ENCODE measurements at regions not wholly inside any gene's neighbourhood (a gene's known extent, or its start where the extent isn't known, plus 50 kb on each side); places are given as distances from the start of the nearest gene placed in this dataset.

GRCh38 chr6:10278746-10279145, 136.1 kb downstream of the TFAP2A start:
- Histone ChIP-seq H3K4me1 (ENCODE audit: insufficient read depth) (no peaks in the 10 kb centered on the region), H3K27ac (ENCODE audit: low read depth) (no peak overlapping the region), H3K36me3 (ENCODE audit: insufficient read depth) (no peaks in the 10 kb centered on the region), H3K4me3 (ENCODE audit: low read depth, low read length) (no peak overlapping the region)
- no peak for DNase-seq (ENCODE audit: extremely low spot score)

DNA sequence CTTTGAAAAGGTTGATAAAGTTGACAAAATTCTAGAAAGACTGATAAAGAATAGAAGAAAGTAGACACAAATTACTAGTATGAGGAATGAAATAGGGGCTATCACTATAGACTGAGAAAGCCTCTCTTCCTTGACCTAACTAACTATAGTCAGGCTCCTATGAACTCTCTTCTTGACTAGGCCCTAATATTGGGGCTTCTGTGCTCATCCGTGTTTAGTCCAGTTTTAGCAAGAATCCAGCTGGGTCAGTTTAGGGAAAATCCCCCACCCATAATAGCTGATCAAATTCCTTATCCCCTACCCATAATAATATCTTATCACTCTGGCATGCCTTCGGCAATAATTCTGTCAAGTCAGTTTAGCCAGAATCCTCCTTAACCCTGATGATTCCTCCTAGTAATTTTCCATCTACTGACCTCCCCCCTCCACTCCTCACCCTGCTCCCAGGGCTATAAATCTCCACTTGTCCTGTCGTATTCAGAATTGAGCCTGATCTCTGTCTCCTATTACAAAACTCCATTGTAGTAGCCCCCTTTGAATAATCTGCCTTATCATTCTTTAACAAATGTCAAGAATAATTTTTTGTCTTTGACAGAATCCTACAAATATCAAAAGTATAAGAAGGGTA, 138.1 kb downstream of the TFAP2A start:
- WGBS: 32% methylated on average over 3 of the region's 3 CpGs
- no peak overlapping the region for H3K27ac ChIP-seq (ENCODE audit: low read depth)
- DNase-seq (ENCODE audit: extremely low spot score): no peak
- H3K4me1 ChIP-seq (ENCODE audit: insufficient read depth): no peaks in the 10 kb centered on the region
- no peak overlapping the region for H3K4me3 ChIP-seq (ENCODE audit: low read depth, low read length)
- H3K36me3 ChIP-seq (ENCODE audit: insufficient read depth): no peaks in the 10 kb centered on the region

DNA sequence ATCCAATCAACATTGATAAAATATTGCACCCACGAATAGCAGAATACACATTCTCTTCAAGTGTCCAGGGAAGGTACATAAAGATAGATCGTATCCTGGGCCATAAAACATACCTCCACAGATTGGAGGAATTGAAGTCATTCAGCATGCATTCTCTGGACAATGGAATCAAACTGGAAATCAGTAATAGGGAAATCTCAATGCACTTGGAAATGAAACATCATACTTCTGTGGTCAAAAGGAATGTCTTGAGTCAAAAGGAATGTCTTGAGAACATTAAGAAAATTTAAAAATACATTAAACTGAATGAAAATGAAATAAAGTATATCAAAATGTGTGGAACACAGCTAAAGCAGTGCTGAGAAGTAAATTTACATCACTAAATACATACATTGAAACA, 138.8 kb downstream of the TFAP2A start:
- WGBS: 58% methylated on average over 2 of the region's 2 CpGs
- no peak overlapping the region for H3K27ac ChIP-seq (ENCODE audit: low read depth)
- H3K36me3 ChIP-seq (ENCODE audit: insufficient read depth): no peaks in the 10 kb centered on the region
- DNase-seq (ENCODE audit: extremely low spot score): no peak
- no peak overlapping the region for H3K4me3 ChIP-seq (ENCODE audit: low read depth, low read length)
- no peaks in the 10 kb centered on the region for H3K4me1 ChIP-seq (ENCODE audit: insufficient read depth)

- WGBS: 84% methylated on average over 2 of the region's 2 CpGs
Measured at GRCh38 chr6:10272591-10272990, 142.3 kb downstream of the TFAP2A start.

GRCh38 chr6:10271982-10272381, 142.9 kb downstream of the TFAP2A start:
- WGBS: 78% methylated on average over 1 of the region's 1 CpG
- Histone ChIP-seq H3K27ac (ENCODE audit: low read depth) (no peak overlapping the region), H3K36me3 (ENCODE audit: insufficient read depth) (no peaks in the 10 kb centered on the region), H3K4me1 (ENCODE audit: insufficient read depth) (no peaks in the 10 kb centered on the region), H3K4me3 (ENCODE audit: low read depth, low read length) (no peak overlapping the region)
- DNase-seq (ENCODE audit: extremely low spot score): no peak

More at GRCh38 chr6:10272591-10272990, 142.3 kb downstream of the TFAP2A start:
- no peak for DNase-seq (ENCODE audit: extremely low spot score)
- Histone ChIP-seq H3K36me3 (ENCODE audit: insufficient read depth) (no peaks in the 10 kb centered on the region), H3K4me1 (ENCODE audit: insufficient read depth) (no peaks in the 10 kb centered on the region), H3K27ac (ENCODE audit: low read depth) (no peak overlapping the region), H3K4me3 (ENCODE audit: low read depth, low read length) (no peak overlapping the region)

- WGBS: 75% methylated on average over 6 of the region's 6 CpGs
- H3K27ac ChIP-seq (ENCODE audit: low read depth): no peak overlapping the region
- no peaks in the 10 kb centered on the region for H3K4me1 ChIP-seq (ENCODE audit: insufficient read depth)
Measured at GRCh38 chr6:10269814-10270472, 144.9 kb downstream of the TFAP2A start.

DNA sequence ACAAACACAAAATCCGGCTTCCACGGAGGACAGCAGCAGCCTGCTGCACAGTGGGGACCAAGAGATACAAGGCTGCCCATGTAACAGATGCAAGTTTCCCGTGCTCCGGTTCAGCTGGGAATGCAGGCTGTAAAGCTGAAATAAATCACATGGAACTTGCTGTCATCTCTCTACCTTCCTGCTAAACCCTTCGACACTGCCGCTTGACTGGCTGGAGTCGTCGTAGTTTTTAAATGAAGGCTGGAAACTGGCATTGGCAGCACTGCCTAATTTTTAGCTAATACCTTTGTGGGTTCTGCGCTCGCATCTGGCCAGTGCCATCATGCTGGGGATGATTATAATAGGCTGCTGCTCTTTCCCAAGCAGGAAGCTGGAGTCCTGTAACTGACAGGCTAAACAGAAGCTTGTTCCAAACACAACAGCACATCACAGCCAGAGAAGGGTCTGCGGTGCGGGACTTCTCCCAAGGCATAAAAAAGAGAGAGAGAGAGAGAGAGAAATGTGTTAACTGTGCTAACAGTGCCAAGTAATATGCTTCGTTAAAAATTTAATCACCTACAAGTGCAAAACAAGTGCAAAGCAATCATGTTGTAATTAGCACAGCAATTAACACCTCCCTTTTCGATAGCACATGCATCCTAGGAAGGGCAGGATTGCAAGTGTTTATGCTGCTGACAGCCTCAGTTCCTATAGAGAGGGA, 146.1 kb downstream of the TFAP2A start:
- 9% methylated on average over 14 of the region's 14 CpGs for WGBS
- H3K36me3 ChIP-seq (ENCODE audit: insufficient read depth): no peaks in the 10 kb centered on the region

More at GRCh38 chr6:10269814-10270472, 144.9 kb downstream of the TFAP2A start:
- Histone ChIP-seq H3K36me3 (ENCODE audit: insufficient read depth) (no peaks in the 10 kb centered on the region), H3K4me3 (ENCODE audit: low read depth, low read length) (no peak overlapping the region)
- no peak for DNase-seq (ENCODE audit: extremely low spot score)

GRCh38 chr6:10268111-10268510, 146.8 kb downstream of the TFAP2A start:
- Histone ChIP-seq H3K27ac (ENCODE audit: low read depth) (no peak overlapping the region), H3K4me3 (ENCODE audit: low read depth, low read length) (no peak overlapping the region), H3K4me1 (ENCODE audit: insufficient read depth) (no peaks in the 10 kb centered on the region), H3K36me3 (ENCODE audit: insufficient read depth) (no peaks in the 10 kb centered on the region)
- DNase-seq (ENCODE audit: extremely low spot score): no peak
- 29% methylated on average over 4 of the region's 4 CpGs for WGBS

More for the DNA sequence above, 146.1 kb downstream of the TFAP2A start:
- DNase-seq (ENCODE audit: extremely low spot score): no peak
- Histone ChIP-seq H3K4me3 (ENCODE audit: low read depth, low read length) (no peak overlapping the region), H3K4me1 (ENCODE audit: insufficient read depth) (no peaks in the 10 kb centered on the region), H3K27ac (ENCODE audit: low read depth) (no peak overlapping the region)

- H3K36me3 ChIP-seq (ENCODE audit: insufficient read depth): no peaks in the 10 kb centered on the region
- no peak overlapping the region for H3K4me3 ChIP-seq (ENCODE audit: low read depth, low read length)
- no peaks in the 10 kb centered on the region for H3K4me1 ChIP-seq (ENCODE audit: insufficient read depth)
- 68% methylated on average over 4 of the region's 4 CpGs for WGBS
- no peak overlapping the region for H3K27ac ChIP-seq (ENCODE audit: low read depth)
- no peak for DNase-seq (ENCODE audit: extremely low spot score)
Measured at GRCh38 chr6:10266462-10266861, 148.4 kb downstream of the TFAP2A start.

GRCh38 chr6:10266061-10266460, 148.8 kb downstream of the TFAP2A start:
- Histone ChIP-seq H3K36me3 (ENCODE audit: insufficient read depth) (no peaks in the 10 kb centered on the region), H3K4me1 (ENCODE audit: insufficient read depth) (no peaks in the 10 kb centered on the region), H3K4me3 (ENCODE audit: low read depth, low read length) (no peak overlapping the region), H3K27ac (ENCODE audit: low read depth) (no peak overlapping the region)
- no peak for DNase-seq (ENCODE audit: extremely low spot score)
- WGBS: 84% methylated on average over 2 of the region's 2 CpGs

DNA sequence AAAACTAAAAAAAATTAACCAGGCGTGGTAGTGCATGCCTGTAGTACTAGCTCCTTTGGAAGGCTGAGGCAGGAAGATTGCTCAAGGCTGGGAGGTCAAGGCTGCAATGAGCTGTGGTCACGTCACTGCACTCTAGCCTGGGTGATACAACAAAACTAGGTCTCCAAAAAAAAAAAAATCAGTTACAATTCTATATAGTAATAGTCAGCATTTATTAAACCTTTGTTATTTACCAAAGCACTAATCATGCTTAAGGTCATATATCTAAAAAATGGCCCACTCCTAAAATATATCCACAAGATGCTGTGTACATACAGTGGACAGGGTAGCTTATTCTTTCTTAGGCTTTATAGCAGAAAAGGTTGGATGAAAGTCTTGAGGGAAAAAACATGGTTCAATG, 152.4 kb downstream of the TFAP2A start:
- no peaks in the 10 kb centered on the region for H3K36me3 ChIP-seq (ENCODE audit: insufficient read depth)
- H3K4me3 ChIP-seq (ENCODE audit: low read depth, low read length): no peak overlapping the region
- 84% methylated on average over 2 of the region's 2 CpGs for WGBS
- DNase-seq (ENCODE audit: extremely low spot score): no peak
- no peak overlapping the region for H3K27ac ChIP-seq (ENCODE audit: low read depth)
- H3K4me1 ChIP-seq (ENCODE audit: insufficient read depth): no peaks in the 10 kb centered on the region

DNA sequence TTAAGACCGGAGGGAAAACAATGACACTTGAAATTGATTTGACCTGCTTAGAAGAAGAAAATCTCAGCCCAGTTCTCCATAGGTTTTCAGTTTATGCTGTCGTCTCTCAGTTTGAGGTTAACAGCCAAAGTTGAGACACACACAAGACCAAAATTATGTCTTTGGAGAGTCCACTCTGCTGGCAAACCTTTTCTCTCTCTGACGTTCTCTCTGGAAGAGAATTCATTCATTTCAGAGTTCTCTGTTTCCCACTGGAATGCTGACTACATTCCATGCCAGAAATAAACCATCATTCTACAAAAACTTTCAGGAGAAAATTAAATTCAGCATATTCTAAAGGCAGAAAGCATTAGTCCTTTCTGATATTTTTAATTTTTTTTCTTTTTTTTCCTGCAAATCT, 155.2 kb downstream of the TFAP2A start:
- Histone ChIP-seq H3K4me3 (ENCODE audit: low read depth, low read length) (no peak overlapping the region), H3K4me1 (ENCODE audit: insufficient read depth) (no peaks in the 10 kb centered on the region), H3K36me3 (ENCODE audit: insufficient read depth) (no peaks in the 10 kb centered on the region), H3K27ac (ENCODE audit: low read depth) (no peak overlapping the region)
- DNase-seq (ENCODE audit: extremely low spot score): no peak
- 52% methylated on average over 3 of the region's 3 CpGs for WGBS

GRCh38 chr6:10258341-10258740, 156.5 kb downstream of the TFAP2A start:
- Histone ChIP-seq H3K4me3 (ENCODE audit: low read depth, low read length) (no peak overlapping the region), H3K36me3 (ENCODE audit: insufficient read depth) (no peaks in the 10 kb centered on the region), H3K27ac (ENCODE audit: low read depth) (no peak overlapping the region), H3K4me1 (ENCODE audit: insufficient read depth) (no peaks in the 10 kb centered on the region)
- DNase-seq (ENCODE audit: extremely low spot score): no peak
- WGBS: 83% methylated on average over 1 of the region's 1 CpG

DNA sequence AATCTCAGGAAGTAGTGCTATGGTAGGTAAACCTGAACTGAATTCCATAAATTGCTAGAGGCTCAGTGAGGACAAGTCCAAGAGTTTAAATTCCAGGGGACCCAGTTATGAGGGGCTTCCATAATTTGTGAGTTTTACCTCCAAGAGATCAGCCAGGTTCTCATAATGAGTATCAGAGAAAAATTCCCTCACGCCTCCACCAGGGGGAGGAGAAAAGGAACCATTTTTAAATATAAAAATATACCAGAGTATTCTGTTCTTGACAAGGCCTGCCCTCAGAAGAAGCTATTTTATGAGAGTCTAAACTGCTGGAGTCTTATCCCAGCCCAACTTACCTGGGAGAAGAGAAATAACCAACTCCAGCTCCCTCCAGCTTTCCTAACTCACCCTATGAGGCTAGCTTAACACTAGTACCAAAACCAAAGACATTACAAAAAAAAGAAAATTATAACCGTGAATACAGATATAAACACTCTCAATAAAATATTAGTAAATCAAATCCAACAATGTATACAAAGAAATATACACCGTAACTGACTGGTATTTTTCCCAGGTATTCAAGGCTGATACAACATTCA, 158.7 kb downstream of the TFAP2A start:
- Histone ChIP-seq H3K4me3 (ENCODE audit: low read depth, low read length) (no peak overlapping the region), H3K4me1 (ENCODE audit: insufficient read depth) (no peaks in the 10 kb centered on the region), H3K36me3 (ENCODE audit: insufficient read depth) (no peaks in the 10 kb centered on the region), H3K27ac (ENCODE audit: low read depth) (no peak overlapping the region)
- WGBS: 92% methylated on average over 3 of the region's 3 CpGs
- DNase-seq (ENCODE audit: extremely low spot score): no peak
